ENCODE measurements at regions not wholly inside any gene's neighbourhood (a gene's known extent, or its start where the extent isn't known, plus 50 kb on each side); places are given as distances from the start of the nearest gene placed in this dataset.

GRCh38 chr1:90650401-90650800, 66.7 kb downstream of the BARHL2 start:
- Histone ChIP-seq H3K4me1 (no peaks in the 10 kb centered on the region), H3K9me3 (no peaks in the 10 kb centered on the region), H3K4me3 (no peak overlapping the region), H3K36me3 (no peaks in the 10 kb centered on the region), H3K27ac (no peak overlapping the region), H3K27me3 (no peaks in the 10 kb centered on the region)
- WGBS, 2 donors, result 25 to 67% methylated on average over 4 of the region's 4 CpGs
- DNase-seq, result no peak
- TF ChIP-seq POLR2AphosphoS5 (IDR thresholded peaks at IDR 0.05) (no peak), EP300 (IDR thresholded peaks at IDR 0.05) (no peak), CTCF (IDR thresholded peaks at IDR 0.05) (no peak), POLR2A (IDR thresholded peaks at IDR 0.05) (no peak)
- intact Hi-C loops (cut with DNase I), result no loop called here

DNA sequence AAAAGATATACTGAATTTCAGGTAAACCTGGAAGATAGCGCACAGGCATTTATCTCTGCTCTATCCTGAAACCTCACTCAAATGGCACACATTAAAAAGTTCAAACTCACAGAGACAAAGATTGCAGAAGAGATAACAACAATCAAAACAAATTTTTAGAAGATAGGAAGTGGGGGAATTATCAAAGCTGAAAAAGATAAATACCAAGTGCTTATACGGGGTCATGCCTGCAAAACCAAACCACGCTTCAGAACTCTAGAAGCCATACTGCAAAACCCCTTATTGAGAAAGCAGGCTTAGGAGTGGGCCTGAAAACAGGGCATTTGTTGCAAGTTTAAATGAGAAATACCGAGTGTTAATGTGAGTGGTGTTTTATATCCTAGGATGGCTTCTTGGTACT, 76.8 kb downstream of the BARHL2 start:
- H3K36me3 ChIP-seq, result no peaks in the 10 kb centered on the region
- no peak overlapping the region for H3K27ac ChIP-seq
- no peaks in the 10 kb centered on the region for H3K27me3 ChIP-seq
- no peak overlapping the region for H3K4me3 ChIP-seq
- WGBS, 2 donors, result 82 to 89% methylated on average over 4 of the region's 4 CpGs
- TF ChIP-seq POLR2AphosphoS5 (IDR thresholded peaks at IDR 0.05) (no peak), EP300 (IDR thresholded peaks at IDR 0.05) (no peak)
- intact Hi-C loops (cut with DNase I), result no loop called here
- no peaks in the 10 kb centered on the region for H3K4me1 ChIP-seq
- DNase-seq, result no peak
- peaks cover 0 to 2% (median 0%) of the 10 kb centered on the region in 4 donors for H3K9me3 ChIP-seq

GRCh38 chr1:90622666-90623065, 94.4 kb downstream of the BARHL2 start:
- 86 to 89% methylated on average over 5 of the region's 5 CpGs for WGBS, 2 donors
- Histone ChIP-seq H3K27me3 (no peaks in the 10 kb centered on the region), H3K27ac (no peak overlapping the region), H3K36me3 (no peaks in the 10 kb centered on the region), H3K9me3 (no peaks in the 10 kb centered on the region), H3K4me3 (no peak overlapping the region), H3K4me1 (no peaks in the 10 kb centered on the region)
- no peak for TF ChIP-seq EP300 (IDR thresholded peaks at IDR 0.05)
- no peak for TF ChIP-seq CTCF (IDR thresholded peaks at IDR 0.05)
- TF ChIP-seq POLR2A (IDR thresholded peaks at IDR 0.05), result no peak
- TF ChIP-seq POLR2AphosphoS5 (IDR thresholded peaks at IDR 0.05), result no peak
- no peak for DNase-seq
- intact Hi-C loops (cut with DNase I), result no loop called here

DNA sequence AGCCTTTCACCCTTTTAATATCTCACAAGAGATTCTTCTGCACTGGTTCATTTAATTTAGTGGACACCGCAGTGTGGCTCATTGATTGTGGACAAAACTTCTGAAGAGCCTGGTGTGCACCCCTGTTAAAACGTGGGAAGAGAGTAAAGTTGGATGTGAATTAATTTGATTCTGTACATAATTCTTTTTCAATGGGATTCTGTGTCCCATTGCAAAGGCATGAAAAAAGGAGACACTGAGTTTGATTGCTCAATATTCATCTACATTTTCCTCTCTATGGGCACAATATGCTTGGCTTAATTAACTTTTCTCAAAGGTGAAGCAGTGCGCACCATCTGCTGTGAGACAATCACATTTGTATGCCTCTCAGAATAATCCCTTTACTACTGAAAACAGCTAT, 95.1 kb downstream of the BARHL2 start:
- H3K4me3 ChIP-seq, result no peak overlapping the region
- 84 to 87% methylated on average over 3 of the region's 3 CpGs for WGBS, 2 donors
- no peak overlapping the region for H3K27ac ChIP-seq
- no peak for TF ChIP-seq POLR2A (IDR thresholded peaks at IDR 0.05)
- TF ChIP-seq EP300 (IDR thresholded peaks at IDR 0.05), result no peak
- TF ChIP-seq CTCF (IDR thresholded peaks at IDR 0.05), result no peak
- TF ChIP-seq POLR2AphosphoS5 (IDR thresholded peaks at IDR 0.05), result no peak
- intact Hi-C loops (cut with DNase I), result no loop called here
- H3K27me3 ChIP-seq, result no peaks in the 10 kb centered on the region
- H3K36me3 ChIP-seq, result no peaks in the 10 kb centered on the region
- no peaks in the 10 kb centered on the region for H3K4me1 ChIP-seq
- H3K9me3 ChIP-seq, result no peaks in the 10 kb centered on the region
- DNase-seq, result no peak

- Histone ChIP-seq H3K27me3 (no peaks in the 10 kb centered on the region), H3K36me3 (no peaks in the 10 kb centered on the region), H3K4me1 (no peaks in the 10 kb centered on the region), H3K27ac (no peak overlapping the region), H3K9me3 (no peaks in the 10 kb centered on the region), H3K4me3 (no peak overlapping the region)
- WGBS, 2 donors, result 81 to 86% methylated on average over 4 of the region's 4 CpGs
- intact Hi-C loops (cut with DNase I), result no loop called here
- TF ChIP-seq POLR2A (IDR thresholded peaks at IDR 0.05) (no peak), CTCF (IDR thresholded peaks at IDR 0.05) (no peak), POLR2AphosphoS5 (IDR thresholded peaks at IDR 0.05) (no peak), EP300 (IDR thresholded peaks at IDR 0.05) (no peak)
- DNase-seq, result no peak
Measured at GRCh38 chr1:90616395-90616794, 100.7 kb downstream of the BARHL2 start.

Measured in sigmoid colon (tissue), 6 donors.